ENCODE measurements at regions not wholly inside any gene's neighbourhood (a gene's known extent, or its start where the extent isn't known, plus 50 kb on each side); places are given as distances from the start of the nearest gene placed in this dataset.

DNA sequence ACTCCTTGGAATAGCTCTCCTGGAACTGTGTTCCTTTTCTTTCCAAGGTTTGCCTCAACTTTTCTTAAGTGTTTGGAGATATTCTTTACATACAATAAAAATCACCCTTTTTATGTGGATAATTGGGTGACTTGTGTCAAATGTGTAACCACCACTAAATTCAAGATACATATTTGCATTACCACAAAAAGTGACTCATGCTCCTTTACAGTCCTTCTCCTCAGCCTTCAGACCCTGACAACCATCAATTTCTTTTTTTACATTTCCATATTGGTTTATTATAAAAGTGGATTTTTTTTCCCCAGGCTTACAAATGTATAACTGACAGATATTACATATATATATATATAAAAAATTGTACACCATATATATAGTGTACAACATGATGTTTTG is 372.0 kb upstream of the KCNN2 start:
- Histone ChIP-seq H3K36me3 (no peaks in the 10 kb centered on the region), H3K27ac (no peak overlapping the region), H3K4me3 (no peak overlapping the region), H3K27me3 (no peaks in the 10 kb centered on the region), H3K9me3 (no peaks in the 10 kb centered on the region), H3K4me1 (no peaks in the 10 kb centered on the region)
- DNase-seq (no peak), ATAC-seq (no peak)
- TF ChIP-seq POLR2A (IDR thresholded peaks at IDR 0.05) = no peak
- TF ChIP-seq, protein P1, sequence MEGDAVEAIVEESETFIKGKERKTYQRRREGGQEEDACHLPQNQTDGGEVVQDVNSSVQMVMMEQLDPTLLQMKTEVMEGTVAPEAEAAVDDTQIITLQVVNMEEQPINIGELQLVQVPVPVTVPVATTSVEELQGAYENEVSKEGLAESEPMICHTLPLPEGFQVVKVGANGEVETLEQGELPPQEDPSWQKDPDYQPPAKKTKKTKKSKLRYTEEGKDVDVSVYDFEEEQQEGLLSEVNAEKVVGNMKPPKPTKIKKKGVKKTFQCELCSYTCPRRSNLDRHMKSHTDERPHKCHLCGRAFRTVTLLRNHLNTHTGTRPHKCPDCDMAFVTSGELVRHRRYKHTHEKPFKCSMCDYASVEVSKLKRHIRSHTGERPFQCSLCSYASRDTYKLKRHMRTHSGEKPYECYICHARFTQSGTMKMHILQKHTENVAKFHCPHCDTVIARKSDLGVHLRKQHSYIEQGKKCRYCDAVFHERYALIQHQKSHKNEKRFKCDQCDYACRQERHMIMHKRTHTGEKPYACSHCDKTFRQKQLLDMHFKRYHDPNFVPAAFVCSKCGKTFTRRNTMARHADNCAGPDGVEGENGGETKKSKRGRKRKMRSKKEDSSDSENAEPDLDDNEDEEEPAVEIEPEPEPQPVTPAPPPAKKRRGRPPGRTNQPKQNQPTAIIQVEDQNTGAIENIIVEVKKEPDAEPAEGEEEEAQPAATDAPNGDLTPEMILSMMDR (IDR thresholded peaks at IDR 0.05 in 4 of 5, conservative IDR thresholded peaks at IDR 0.05 in 1 of 5) = no peak
- in situ Hi-C loops (cut with MboI; ENCODE audit: low sequenced_read_pairs in 4 of 4) (no loop called here), intact Hi-C loops (cut with DNase I; ENCODE audit: low total_unique reads) (no loop called here)

DNA sequence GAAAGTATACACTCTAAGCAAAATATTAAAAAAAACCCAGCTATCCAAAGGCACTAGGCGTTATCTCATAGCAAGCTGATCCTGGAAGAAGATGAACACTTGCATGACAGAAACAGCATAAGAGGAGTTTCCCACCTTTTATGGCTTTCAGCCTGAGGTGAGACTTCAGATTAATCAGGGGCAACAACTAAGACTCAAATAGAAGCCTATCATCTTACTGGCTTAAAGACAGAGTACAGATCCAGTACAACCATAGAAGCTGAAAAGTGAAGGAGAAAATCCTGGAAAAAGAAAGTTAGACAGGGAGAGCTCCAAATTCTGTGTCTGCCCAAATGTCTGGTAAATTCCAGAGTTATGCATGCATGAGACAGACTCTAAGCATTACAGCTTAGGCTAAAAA is 360.8 kb upstream of the KCNN2 start:
- Histone ChIP-seq H3K27ac (no peak overlapping the region), H3K4me3 (no peak overlapping the region), H3K27me3 (no peaks in the 10 kb centered on the region), H3K4me1 (no peaks in the 10 kb centered on the region), H3K9me3 (no peaks in the 10 kb centered on the region), H3K36me3 (no peaks in the 10 kb centered on the region)
- DNase-seq (no peak), ATAC-seq (no peak)
- in situ Hi-C loops (cut with MboI; ENCODE audit: low sequenced_read_pairs in 4 of 4) (no loop called here), intact Hi-C loops (cut with DNase I; ENCODE audit: low total_unique reads) (no loop called here)
- TF ChIP-seq POLR2A (IDR thresholded peaks at IDR 0.05) = no peak
- TF ChIP-seq, protein P1 (IDR thresholded peaks at IDR 0.05 in 4 of 5, conservative IDR thresholded peaks at IDR 0.05 in 1 of 5) = no peak

DNA sequence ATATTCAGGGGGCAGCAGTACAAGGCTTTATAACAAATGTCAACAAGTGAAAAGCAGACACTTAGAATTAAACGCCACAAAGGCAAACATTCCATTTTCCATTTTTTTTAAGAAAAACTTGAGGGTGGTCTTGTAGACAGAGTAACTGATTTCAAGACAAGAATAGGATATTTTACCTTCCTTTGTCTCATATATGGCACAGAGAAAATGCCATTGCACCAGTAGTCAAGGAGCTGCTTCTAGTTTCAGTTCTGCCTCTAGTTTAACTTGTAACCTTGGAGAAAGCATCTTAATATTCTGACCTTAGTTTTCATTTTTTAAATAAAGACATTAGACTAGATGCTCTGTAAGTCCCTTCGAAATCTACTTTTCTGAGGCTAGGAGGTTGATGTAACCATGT is 355.3 kb upstream of the KCNN2 start:
- in situ Hi-C loops (cut with MboI; ENCODE audit: low sequenced_read_pairs in 4 of 4) (no loop called here), intact Hi-C loops (cut with DNase I; ENCODE audit: low total_unique reads) (no loop called here)
- H3K27me3 ChIP-seq = no peaks in the 10 kb centered on the region

DNA sequence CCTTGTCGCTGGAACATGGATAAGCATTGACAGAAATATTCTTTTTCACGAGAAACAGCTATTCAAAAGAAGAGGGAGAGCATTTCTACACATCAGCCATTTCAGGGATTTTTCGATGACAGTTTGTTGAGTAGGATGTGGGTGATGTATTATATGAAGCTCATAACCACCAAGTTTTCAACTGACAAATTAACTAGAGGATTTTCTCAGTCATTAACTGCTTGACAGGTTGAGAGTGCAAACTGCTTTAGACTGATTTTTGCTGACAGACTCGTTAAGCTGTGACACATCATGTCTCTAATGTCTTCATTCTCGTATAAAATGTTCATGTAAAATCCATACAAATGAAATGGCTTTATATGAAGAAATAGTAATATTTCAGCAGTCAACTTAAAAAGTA is 354.2 kb upstream of the KCNN2 start:
- Histone ChIP-seq H3K4me3 (no peak overlapping the region), H3K36me3 (no peaks in the 10 kb centered on the region), H3K9me3 (no peaks in the 10 kb centered on the region), H3K27ac (no peak overlapping the region), H3K4me1 (no peaks in the 10 kb centered on the region), H3K27me3 (peaks cover 0 to 5% (median 0%) of the 10 kb centered on the region in 3 donors)
- intact Hi-C loops (cut with DNase I; ENCODE audit: low total_unique reads) = no loop called here
- DNase-seq (no peak), ATAC-seq (no peak)
- no peak for TF ChIP-seq POLR2A (IDR thresholded peaks at IDR 0.05)
- TF ChIP-seq, protein P1 (IDR thresholded peaks at IDR 0.05 in 4 of 5, conservative IDR thresholded peaks at IDR 0.05 in 1 of 5) = no peak
- in situ Hi-C loops (cut with MboI; ENCODE audit: low sequenced_read_pairs in 4 of 4) = no loop called here

More for the DNA sequence above, 355.3 kb upstream of the KCNN2 start:
- no peak overlapping the region for H3K27ac ChIP-seq
- no peaks in the 10 kb centered on the region for H3K4me1 ChIP-seq
- no peak overlapping the region for H3K4me3 ChIP-seq
- TF ChIP-seq, protein P1 (IDR thresholded peaks at IDR 0.05 in 4 of 5, conservative IDR thresholded peaks at IDR 0.05 in 1 of 5) = no peak
- no peak for TF ChIP-seq POLR2A (IDR thresholded peaks at IDR 0.05)
- H3K9me3 ChIP-seq = no peaks in the 10 kb centered on the region
- no peak for ATAC-seq
- no peaks in the 10 kb centered on the region for H3K36me3 ChIP-seq
- DNase-seq = no peak

DNA sequence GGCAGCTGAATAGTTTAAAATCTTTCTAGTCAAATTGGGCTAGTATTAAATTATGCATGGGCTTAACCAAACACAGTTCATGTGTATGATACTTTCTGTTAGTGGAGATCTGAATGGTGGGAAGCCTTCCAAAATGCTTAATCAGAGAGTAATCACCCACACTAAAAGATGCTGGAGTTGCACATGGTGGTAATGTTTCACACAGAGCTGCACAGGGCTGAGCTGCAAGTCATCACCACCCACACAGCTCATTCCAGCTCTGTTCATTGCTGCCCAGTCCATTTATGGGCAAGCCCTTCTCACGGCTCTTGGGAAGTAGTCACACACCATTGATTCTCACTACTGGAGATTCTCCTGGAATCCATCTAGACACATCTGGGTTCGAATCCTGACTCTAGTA is 351.5 kb upstream of the KCNN2 start:
- TF ChIP-seq POLR2A (IDR thresholded peaks at IDR 0.05) = no peak
- Histone ChIP-seq H3K4me3 (no peak overlapping the region), H3K27ac (no peak overlapping the region), H3K4me1 (no peaks in the 10 kb centered on the region), H3K27me3 (peaks cover 0 to 5% (median 0%) of the 10 kb centered on the region in 3 donors), H3K9me3 (no peaks in the 10 kb centered on the region), H3K36me3 (no peaks in the 10 kb centered on the region)
- in situ Hi-C loops (cut with MboI; ENCODE audit: low sequenced_read_pairs in 4 of 4) (loop anchor here in 1 of 4 donors (10.0 kb wide), 1 partner anchor 444 kb away; no protein-coding TSS in a partner anchor), intact Hi-C loops (cut with DNase I; ENCODE audit: low total_unique reads) (no loop called here)
- ATAC-seq = no peak
- no peak for DNase-seq
